Peyer's patch (tissue), 4 donors: ENCODE measurements at regions not wholly inside any gene's neighbourhood (a gene's known extent, or its start where the extent isn't known, plus 50 kb on each side); places are given as distances from the start of the nearest gene placed in this dataset.

Source experiments
- DNase-seq, 3 donors: peaks; one replicate each; pipeline ENCODE4 v3.0.0-alpha.2; 2017 to 2019
- H3K27ac ChIP-seq, 4 donors: fragments of 200-600 bp; sonication (generic); one replicate each; pipeline ENCODE4 v1.5.1; 2016 to 2019
- H3K27me3 ChIP-seq, 2 donors: fragments of 200-600 bp; sonication (generic); one replicate each; pipeline ENCODE4 v1.5.1; 2019
- H3K36me3 ChIP-seq, 3 donors: fragments of 200-600 bp; sonication (generic); one replicate each; pipeline ENCODE4 v1.5.1; 2016 to 2019
- H3K4me1 ChIP-seq, 4 donors: fragments of 200-600 bp; sonication (generic); one replicate each; pipeline ENCODE4 v1.5.1; 2016 to 2019
- H3K4me3 ChIP-seq, 4 donors: fragments of 200-600 bp; sonication (generic); 1 replicate in 3 of 4; 2 replicates in 1 of 4; pipeline ENCODE4 v1.5.1; 2016 to 2019; ENCODE audit warnings: mild to moderate bottlenecking in 1 of 4
- H3K9me3 ChIP-seq, 4 donors: fragments of 200-600 bp; sonication (generic); one replicate each; pipeline ENCODE4 v1.5.1; 2016 to 2019; ENCODE audit warnings: mild to moderate bottlenecking in 1 of 4
- POLR2A ChIP-seq, 2 donors: fragments of 450-650 bp; IDR thresholded peaks; one replicate each; pipeline ENCODE4 v1.5.1; 2017; ENCODE audit warnings: antibody characterized with exemption in 2 of 2, mild to moderate bottlenecking in 2 of 2, moderate library complexity in 2 of 2
- TF ChIP-seq, protein P1 (sequence below), 6 experiments: fragments of 450-650 bp in 4 of 6; fragments of 200-600 bp in 2 of 6; sonication (generic) in 1 of 6; IDR thresholded peaks; one replicate each; pipeline ENCODE4 v1.5.1; 2017 to 2019; ENCODE audit warnings: antibody characterized with exemption in 6 of 6, mild to moderate bottlenecking in 3 of 6, moderate library complexity in 1 of 6

- TF ChIP-seq, protein P1, sequence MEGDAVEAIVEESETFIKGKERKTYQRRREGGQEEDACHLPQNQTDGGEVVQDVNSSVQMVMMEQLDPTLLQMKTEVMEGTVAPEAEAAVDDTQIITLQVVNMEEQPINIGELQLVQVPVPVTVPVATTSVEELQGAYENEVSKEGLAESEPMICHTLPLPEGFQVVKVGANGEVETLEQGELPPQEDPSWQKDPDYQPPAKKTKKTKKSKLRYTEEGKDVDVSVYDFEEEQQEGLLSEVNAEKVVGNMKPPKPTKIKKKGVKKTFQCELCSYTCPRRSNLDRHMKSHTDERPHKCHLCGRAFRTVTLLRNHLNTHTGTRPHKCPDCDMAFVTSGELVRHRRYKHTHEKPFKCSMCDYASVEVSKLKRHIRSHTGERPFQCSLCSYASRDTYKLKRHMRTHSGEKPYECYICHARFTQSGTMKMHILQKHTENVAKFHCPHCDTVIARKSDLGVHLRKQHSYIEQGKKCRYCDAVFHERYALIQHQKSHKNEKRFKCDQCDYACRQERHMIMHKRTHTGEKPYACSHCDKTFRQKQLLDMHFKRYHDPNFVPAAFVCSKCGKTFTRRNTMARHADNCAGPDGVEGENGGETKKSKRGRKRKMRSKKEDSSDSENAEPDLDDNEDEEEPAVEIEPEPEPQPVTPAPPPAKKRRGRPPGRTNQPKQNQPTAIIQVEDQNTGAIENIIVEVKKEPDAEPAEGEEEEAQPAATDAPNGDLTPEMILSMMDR (IDR thresholded peaks at IDR 0.05), result no peak
- TF ChIP-seq POLR2A (IDR thresholded peaks at IDR 0.05), result no peak
- Histone ChIP-seq H3K36me3 (no peaks in the 10 kb centered on the region), H3K27ac (no peak overlapping the region), H3K27me3 (no peaks in the 10 kb centered on the region), H3K4me1 (no peaks in the 10 kb centered on the region), H3K4me3 (no peak overlapping the region), H3K9me3 (no peaks in the 10 kb centered on the region)
- no peak for DNase-seq
Measured at GRCh38 chr12:73330584-73331351, 1058.6 kb downstream of the TRHDE start.

DNA sequence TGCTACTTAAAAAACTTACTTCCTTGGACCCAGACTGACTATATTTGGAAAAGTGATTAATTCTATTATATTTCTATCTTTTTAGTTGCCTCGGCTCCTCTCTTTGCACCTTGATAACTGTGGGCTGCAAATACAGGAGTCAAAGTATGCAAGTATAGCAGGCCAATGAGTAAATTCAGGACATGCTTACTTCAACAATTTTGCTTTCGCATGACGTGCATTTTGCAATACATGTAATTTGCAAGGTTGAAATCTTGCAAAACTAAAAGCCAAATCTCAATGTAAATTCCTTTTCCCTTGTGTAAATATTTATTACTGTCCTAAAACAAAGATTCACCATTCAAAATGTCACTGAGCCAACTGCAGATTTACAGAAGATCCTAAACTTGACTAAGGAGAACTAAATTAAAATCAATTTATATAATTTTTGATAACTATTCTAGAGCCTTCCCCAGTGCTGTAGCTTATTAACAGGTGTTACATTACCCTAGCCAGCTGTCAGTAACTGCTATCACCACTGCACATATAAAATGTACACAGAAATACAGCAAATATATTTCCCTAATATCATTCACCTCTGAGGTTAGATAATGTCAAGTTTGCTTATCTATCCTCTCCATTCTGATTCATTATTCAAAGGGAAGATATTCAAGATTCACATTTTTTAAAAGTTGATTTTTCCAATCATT, 1069.5 kb downstream of the TRHDE start:
- Histone ChIP-seq H3K4me3 (no peak overlapping the region), H3K4me1 (no peaks in the 10 kb centered on the region), H3K27me3 (no peaks in the 10 kb centered on the region), H3K36me3 (no peaks in the 10 kb centered on the region), H3K27ac (no peak overlapping the region), H3K9me3 (no peaks in the 10 kb centered on the region)
- no peak for DNase-seq
- TF ChIP-seq POLR2A (IDR thresholded peaks at IDR 0.05), result no peak
- TF ChIP-seq, protein P1 (IDR thresholded peaks at IDR 0.05), result no peak

DNA sequence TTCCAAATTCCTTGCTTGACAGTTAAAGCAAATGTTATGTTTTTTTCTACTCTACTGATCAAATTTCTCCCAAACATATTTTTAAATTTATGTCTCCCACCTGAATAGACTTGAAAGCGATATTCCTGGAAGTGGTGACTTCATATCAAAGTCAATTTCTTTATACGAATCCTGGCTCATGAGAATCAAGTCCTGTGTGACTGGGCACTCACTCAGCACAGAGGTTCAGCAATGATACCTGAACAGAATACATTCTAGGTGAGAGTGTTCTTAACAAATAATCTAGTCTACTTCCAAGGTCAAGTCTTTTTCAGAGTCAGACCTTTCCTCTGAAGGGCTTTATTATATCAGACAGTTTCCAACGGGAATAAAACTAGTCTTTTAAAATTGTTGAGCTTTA, 1070.6 kb downstream of the TRHDE start:
- Histone ChIP-seq H3K4me1 (no peaks in the 10 kb centered on the region), H3K9me3 (no peaks in the 10 kb centered on the region), H3K27me3 (no peaks in the 10 kb centered on the region), H3K27ac (no peak overlapping the region), H3K4me3 (no peak overlapping the region), H3K36me3 (no peaks in the 10 kb centered on the region)
- TF ChIP-seq, protein P1 (IDR thresholded peaks at IDR 0.05), result no peak
- no peak for TF ChIP-seq POLR2A (IDR thresholded peaks at IDR 0.05)
- no peak for DNase-seq

DNA sequence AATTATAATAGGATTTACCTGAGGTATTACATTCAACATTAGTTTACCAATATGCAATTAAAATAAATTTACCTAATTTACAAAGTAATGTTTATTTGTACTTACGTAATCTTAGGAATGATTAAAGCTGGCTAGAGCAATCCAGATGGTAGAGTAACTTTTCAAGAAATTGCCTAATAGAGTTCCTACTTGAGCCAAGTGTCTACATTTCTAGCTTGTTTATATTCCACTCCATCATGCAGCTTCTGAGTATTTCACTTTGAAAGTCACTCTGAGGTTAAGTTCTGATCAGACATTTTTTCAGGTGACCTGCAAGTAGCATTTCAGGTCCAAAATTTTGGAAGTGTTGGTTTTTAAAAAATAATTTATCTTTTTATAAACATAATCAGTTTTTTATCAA, 1080.7 kb downstream of the TRHDE start:
- no peak for TF ChIP-seq POLR2A (IDR thresholded peaks at IDR 0.05)
- TF ChIP-seq, protein P1 (IDR thresholded peaks at IDR 0.05), result no peak
- no peak for DNase-seq
- H3K27me3 ChIP-seq, result no peaks in the 10 kb centered on the region
- no peaks in the 10 kb centered on the region for H3K4me1 ChIP-seq
- H3K4me3 ChIP-seq, result no peak overlapping the region
- H3K9me3 ChIP-seq, result no peaks in the 10 kb centered on the region
- no peak overlapping the region for H3K27ac ChIP-seq
- H3K36me3 ChIP-seq, result no peaks in the 10 kb centered on the region

DNA sequence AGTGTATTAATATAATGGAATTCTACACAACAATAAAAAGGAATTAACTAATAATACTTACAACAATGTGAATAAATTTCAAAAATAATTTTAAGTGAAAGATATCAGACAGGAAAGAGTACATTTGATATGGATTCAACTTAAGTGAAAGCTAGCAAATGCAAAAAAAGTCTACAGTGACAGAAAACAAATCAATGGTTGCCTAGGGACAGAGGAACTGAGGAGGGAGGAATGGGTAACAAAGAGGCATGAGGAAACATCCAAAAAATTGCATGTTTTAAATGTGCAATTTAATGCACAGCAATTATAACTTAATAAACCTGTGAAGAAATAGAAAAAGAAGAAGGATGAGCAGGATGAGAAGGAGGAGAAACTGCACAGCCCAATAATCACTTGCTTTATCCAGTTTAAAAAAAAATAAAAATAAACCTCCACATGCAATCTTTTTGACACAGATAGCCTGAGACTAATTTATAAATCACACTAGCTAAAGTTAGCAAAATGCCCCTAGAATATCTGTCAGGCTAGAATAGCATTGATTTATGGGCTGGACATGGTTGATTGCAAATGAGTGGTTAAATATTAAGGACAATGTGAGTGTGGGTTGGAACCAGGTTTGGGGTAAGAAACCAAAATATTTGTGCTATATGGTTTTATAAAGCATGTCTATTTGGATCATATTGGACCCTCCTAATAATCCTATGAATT, 1089.1 kb downstream of the TRHDE start:
- no peaks in the 10 kb centered on the region for H3K27me3 ChIP-seq
- no peaks in the 10 kb centered on the region for H3K36me3 ChIP-seq
- DNase-seq, result no peak
- no peak overlapping the region for H3K4me3 ChIP-seq
- H3K4me1 ChIP-seq, result no peaks in the 10 kb centered on the region
- TF ChIP-seq, protein P1 (IDR thresholded peaks at IDR 0.05), result no peak
- no peak for TF ChIP-seq POLR2A (IDR thresholded peaks at IDR 0.05)
- peaks cover 0 to 4% (median 0%) of the 10 kb centered on the region in 4 donors for H3K9me3 ChIP-seq
- H3K27ac ChIP-seq, result no peak overlapping the region
